COLO829 (cell line): ENCODE measurements at regions not wholly inside any gene's neighbourhood (a gene's known extent, or its start where the extent isn't known, plus 50 kb on each side); places are given as distances from the start of the nearest gene placed in this dataset.
A peak's percentile ranks its signal among the peaks of the same experiment; 100 is the strongest.
"Not testable (repeated sequence)": the region's sequence is repeated elsewhere in the genome, so short reads cannot be mapped to it uniquely, and the experiment has no call there.

Experiments
- DNase-seq: peaks from one replicate; pipeline ENCODE4 v3.0.0; 2012; ENCODE audit warnings: low spot score

DNA sequence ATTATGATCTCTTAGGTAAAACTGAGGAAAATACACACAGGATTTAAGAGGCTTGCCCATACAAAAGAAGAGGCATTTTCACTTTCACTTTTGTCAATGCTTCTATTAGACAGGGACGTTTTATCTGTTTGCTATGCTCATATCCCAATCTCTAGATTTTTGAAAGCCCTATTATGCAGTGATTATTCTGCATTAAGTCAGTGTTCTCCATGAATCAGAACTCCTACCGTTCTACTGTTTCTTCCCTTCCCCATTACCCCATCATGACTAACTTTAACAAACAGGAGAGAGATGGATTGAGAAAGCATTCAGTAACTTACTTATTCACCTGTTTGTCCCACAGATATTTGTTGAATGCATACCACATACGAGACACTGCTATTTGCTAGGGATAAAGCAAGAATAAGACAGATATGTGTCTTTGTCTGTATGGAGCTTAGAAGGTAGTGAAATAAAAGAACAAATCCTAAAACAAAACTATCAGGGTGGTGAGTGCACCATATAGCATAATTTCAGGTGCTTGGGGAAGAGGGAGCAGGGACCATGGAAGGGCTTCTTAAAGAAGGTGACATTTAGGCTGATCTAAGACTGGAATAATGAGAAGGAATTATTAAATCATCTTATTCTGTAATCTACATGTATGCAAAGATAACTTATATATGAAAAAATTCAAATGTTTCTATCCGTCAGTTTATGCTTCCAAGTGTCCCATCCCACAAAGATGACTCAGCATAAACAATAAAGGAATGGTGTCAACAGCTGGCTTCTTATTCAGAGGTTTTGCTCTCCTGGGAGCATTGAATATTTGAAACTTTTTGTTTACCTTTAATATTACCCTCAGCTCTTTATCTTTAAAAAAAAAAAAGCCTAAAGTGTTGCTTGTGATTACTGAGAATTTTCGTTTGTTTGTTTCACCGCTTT is 328.1 kb downstream of the HINT1 start:
- no peak for DNase-seq

DNA sequence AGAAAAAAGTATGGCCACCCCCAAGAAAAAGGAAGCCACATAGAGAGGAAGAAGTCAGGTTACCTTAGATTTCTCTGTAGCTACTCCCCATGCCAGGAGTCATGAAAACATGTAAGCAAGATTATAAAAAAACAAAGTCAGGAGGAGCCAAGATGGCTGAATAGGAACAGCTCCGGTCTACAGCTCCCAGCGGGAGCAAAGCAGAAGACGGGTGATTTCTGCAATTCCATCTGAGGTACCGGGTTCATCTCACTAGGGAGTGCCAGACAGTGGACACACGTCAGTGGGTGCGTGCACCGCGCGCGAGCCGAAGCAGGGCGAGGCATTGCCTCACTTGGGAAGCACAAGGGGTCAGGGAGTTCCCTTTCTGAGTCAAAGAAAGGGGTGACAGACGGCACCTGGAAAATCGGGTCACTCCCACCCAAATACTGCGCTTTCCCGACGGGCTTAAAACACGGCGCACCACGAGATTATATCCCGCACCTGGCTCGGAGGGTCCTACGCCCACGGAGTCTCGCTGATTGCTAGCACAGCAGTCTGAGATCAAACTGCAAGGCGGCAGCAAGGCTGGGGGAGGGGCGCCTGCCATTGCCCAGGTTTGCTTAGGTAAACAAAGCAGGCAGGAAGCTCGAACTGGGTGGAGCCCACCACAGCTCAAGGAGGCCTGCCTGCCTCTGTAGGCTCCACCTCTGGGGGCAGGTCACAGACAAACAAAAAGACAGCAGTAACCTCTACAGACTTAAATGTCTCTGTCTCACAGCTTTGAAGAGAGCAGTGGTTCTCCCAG is 347.3 kb downstream of the HINT1 start:
- not testable (repeated sequence) for DNase-seq

DNA sequence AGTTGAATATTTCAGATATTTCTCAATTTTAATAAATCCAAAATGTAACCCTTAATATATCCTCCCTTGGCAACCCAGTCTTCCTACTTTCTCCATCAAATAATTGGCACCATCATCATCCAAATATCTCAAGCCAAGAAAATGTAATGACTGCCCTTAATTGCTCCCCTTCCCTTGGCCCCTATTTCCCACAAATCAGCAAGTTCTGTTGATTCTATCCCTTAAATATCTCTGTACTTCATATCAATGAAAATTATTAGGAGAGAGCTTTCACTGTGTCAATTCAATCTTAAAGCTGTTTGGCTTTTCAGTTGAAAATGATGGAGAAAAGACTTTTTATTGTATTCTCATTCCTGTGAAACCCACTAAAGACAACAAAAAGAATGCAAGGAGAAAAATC is 349.8 kb downstream of the HINT1 start:
- DNase-seq, result no peak

DNA sequence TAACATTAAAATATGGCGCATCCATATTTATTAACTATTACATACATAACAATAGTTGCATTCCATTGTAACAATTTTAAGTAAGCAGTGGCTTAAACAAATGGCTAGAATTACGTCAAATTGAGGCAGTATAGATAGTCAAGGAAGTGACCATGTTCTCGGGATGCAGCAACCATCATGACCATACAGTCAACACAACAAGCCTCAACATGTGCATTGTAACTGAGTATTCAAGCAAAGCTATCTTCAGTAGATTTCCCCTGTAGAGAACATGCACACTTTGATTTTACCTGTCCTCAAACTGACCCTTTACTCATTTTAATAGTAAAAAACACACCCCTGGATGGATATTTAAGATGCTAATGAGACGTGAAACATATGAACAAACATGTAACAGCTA is 356.4 kb downstream of the HINT1 start:
- DNase-seq, result no peak

DNA sequence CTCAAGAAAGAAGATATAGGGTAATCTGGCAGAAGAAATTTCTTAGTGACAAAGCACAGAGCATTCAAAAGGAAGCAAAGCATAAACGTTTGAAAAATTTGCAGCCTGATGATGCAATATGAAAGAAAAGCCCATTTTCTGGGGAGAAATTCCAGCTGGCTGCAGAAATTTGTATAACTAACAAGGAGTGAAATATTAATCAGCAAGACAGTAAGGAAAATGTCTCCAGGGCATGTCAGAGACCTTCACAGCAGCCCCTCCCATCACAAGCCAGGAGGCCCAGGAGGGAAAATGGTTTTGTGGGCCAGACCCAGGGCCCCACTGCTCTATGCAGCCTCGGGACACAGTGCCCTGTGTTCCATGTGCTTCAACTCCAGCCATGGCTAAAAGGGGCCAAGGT is 359.4 kb downstream of the HINT1 start:
- no peak for DNase-seq

DNA sequence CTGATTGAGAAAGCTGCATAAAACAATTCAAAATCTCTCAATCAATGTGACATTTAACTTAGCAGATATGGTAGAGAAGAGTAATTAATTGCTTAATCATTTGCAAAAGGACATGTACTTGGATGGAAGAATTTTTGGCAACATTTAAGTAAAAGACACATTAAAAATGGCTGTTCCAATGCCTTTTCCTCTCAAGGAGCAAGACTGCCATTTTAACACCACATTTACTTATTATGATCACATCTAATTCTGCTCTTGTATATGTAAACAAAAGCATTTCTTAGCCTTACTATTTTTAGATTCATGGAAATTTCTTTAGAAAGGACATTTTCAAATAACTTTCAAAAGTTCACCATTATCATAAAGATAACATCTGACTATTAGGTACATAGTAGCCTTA is 360.0 kb downstream of the HINT1 start:
- no peak for DNase-seq

DNA sequence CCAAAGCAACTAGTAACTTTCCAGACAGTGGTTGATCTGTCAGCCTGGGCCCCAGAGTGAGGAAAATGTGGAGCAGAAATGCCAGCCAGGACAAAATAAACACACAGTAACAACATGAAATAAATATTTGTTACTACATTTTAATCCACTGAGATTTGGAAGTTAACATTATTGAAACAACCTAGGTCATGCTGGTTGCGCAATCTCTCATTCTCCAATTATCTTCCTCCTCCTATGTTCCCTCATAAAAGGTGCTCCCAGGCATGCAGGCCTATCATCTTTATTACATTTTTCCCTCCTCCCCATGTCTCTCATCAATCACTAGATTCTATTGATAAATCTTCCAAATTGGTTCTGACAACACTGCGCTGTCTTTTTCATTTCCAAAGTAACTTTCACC is 363.1 kb downstream of the HINT1 start:
- DNase-seq, result no peak

DNA sequence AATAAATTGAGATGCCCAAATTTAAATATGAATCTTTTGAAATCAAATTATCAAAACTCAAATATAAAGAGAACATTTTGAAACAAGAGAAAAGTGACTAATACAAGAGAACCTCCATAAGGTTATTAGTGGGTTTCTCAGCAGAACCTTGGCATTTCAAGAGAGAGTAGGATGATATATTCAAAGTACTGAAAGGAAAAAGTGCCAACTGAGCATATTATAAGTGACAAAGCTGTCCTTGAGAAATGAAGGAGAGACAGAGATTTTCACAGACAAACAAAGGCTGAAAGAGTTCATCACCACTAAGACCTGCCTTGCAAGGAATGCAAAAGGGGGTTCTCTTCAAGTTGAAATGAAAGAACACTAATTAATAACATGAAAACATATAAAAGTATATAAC is 366.0 kb downstream of the HINT1 start:
- no peak for DNase-seq

DNA sequence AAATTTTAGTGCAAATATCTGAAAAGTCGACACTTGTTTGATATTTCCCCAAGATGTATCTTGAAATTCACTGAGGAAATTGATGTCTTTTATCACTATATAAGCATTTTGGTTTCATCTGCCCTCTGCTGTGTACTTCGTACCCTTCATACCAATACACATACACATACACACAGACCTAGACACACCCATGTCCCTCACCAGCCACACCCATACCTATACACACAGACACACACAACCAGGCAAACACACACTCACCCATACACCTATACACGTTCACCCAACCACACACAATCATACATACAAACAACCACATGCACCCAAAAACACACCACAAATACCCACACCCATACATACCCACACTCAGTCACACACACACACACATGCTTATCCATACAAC is 367.8 kb downstream of the HINT1 start:
- no peak for DNase-seq

DNA sequence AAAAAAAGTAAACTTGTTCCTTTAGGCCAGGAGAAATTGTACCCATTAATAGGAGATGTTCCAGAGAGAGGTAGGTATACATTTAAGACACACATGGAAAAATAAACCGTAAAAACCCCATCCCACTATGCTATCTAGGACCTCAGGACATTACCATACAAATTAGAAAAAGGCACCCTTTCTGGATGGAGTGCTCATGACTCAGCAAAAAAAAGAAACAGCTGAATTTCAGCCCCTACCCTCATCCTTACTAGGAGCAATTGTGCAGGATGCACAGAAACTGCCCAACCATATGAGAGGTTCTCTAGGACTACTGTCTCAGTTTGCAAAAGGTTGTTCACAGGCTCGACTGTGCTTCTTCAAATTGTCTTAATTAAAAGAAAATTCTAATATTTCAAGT is 368.2 kb downstream of the HINT1 start:
- no peak for DNase-seq

DNA sequence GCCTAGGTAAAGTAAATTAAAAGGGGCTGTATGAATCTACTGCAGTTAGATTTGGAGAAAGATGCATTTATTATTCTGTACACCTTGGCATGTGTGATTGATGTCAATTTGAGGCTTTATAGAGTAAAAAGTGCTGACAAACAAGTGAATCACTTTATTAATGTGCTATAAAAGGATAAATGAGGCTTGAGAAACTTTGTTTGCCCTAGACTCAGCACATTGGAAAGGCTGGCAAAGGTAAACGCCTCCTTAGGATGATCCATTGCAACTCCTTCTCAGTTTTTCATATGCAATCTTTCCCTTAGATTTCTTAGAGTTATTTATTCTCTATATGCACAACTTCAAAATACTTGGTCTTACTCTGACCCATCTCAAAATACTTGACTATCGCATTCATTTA is 369.0 kb downstream of the HINT1 start:
- DNase-seq, result no peak

DNA sequence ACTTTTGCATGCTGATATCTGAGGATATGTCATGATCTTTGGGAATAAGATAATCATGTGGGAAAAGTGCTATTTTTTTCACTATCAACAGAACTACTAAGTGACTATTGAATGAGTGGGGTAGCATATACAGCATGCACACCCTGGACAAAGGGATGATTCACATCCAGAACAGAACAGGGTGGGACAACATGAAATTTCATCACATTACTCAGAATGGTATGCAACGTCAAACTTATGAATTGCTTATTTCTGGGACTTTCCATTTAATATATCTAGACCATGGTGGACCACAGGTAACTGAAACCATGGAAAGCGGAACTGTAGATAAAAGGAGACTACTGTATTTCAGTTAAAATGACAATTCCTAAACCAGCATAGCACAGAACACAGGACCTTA is 370.0 kb downstream of the HINT1 start:
- no peak for DNase-seq

DNA sequence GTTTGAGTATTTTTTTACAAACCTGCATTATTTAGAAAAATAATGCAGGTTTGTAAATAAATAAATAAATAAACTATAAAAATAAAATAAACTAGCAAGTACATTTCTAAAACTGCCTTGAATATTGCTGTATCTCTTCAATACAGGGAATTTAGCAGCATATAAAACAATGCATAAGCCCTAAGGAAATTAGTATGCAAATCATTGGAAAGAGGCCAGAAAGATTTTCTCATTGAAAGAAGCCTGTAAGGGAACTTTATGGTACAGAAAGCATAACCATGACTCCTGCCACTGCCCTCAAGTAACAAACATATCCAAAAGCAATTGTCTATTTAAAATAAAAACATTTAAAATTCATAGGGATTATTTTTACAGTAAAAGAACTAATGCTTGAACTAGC is 387.3 kb downstream of the HINT1 start:
- DNase-seq, result no peak

DNA sequence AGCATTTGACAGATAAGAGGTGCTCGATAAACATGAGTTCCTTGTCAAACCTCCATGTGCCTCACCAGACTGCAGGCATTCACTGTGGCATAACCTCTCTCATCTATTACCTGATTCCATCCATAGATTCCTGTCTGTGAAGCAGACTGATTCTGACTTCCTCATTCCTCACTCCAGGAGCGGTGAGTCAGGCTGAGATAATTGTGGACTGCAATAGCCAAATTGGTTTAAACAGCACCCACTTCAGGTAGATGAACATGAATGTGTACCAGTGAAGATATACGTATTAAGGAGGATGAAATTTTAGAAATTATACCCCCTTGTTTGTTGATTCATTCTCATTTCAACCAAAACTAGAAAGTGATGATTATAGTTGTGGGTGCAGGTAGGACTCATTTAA is 391.2 kb downstream of the HINT1 start:
- no peak for DNase-seq

DNA sequence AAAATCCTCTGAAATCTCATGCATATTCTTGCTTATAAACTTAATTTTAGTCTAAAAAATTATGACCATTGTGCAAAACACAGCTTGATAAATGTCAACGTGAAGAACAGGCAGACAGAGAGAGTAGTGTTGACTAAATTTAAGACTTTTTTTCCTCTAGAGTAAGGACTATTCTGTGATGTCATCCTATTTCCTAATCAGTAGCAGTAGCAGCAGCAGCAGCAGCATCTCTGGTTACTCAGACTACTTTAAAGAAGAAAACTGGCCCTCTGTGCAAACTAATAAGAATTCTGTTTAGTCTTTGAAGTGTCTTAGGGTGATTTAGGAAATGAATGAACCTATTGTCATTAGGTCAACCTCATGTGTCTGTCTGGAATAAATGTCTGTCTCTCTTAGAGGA is 403.0 kb downstream of the HINT1 start:
- peak; percentile 3 for DNase-seq

DNA sequence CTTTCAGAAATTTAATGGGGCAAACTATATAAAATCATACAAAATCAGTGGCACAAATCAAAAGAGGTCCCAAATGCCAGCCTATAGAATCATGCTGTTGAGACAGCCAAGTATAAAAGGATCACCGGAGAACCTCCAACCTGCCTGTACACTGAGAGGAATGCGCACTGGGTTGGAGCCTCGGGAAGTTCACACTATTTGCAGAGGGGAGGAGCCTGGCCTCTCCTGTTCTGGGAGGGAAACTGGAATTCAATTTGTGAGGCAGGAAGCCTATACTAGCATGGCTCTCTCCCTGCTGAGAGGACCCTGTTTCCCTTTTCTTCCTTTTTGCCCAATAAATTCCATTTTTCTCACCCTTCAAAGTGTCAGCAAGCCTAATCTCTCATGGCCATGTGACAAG is 406.0 kb downstream of the HINT1 start:
- DNase-seq, result no peak

DNA sequence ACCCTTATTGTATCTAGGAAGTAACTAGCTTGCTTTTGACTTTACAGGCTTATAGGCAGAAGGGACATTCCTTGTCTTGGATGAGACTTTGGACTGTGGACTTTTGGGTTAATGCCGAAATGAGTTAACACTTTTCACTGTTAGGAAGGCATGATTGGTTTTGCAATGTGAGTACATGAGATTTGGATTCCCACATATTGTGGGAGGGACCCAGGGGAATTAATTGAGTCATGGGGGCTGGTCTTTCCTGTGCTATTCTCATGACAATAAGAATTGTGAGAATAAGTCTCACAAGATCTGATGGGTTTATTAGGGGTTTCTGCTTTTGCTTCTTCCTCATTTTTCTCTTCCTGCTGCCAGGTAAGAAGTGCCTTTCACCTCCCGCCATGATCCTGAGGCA is 417.5 kb downstream of the HINT1 start:
- no peak for DNase-seq

DNA sequence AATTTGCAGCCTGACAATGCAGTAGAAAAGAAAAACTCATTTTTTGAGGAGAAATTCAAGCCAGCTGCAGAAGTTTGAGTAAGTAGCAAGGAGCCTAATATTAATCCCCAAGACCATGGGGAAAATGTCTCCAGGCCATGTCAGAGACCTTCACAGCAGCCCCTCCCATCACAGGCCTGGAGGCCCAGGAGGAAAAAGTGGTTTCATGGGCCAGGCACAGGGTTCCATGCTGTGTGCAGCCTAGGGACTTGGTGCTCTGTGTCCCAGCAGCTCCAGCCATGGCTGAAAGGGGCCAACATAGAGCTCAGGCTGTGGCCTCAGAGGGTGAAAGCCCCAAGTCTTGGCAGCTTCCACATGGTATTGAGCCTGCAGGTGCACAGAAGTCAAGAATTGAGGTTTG is 418.4 kb downstream of the HINT1 start:
- DNase-seq, result not testable (repeated sequence)

DNA sequence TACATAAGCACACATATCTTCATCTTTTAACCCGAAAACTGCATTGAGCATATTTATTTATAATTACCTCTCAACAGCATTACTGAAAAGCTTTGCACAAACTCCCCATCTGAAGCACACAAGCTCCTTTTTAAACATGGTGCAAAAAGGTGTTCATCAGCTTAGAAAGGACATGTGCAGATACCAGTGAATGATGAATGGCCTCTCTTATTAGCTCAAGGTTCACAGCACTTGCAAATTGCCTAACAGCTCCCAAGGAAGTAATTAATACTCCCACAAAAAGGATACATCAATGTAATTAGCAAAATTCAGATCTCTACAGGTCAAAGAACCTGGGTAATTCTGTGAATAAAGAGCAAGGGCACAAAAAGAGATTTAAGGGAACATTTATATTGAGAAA is 422.0 kb downstream of the HINT1 start:
- DNase-seq, result no peak

DNA sequence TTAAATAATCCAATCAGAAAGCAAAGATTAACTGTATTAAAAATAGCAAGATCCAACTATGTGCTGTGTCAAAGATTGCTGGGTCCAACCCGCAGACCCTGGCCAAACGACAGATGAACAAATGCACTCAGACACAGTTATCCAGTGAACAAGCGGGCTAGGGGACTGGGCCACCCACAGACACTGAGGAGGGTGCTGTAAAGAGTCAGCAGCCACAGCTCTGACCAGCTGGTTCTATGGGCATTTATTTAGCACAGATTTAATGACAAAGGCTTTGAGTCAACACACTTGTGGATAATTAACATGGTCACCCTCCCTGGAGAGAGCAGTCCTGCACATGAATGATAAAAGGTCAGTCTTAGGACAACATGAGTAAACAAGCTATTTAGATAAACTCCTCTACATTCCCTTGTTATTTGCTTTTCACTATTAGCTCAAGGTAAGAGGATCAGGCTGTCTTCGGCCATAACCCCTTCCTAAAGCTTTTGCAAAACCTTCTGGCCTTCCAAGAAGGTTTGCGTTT is 424.9 kb downstream of the HINT1 start:
- no peak for DNase-seq

DNA sequence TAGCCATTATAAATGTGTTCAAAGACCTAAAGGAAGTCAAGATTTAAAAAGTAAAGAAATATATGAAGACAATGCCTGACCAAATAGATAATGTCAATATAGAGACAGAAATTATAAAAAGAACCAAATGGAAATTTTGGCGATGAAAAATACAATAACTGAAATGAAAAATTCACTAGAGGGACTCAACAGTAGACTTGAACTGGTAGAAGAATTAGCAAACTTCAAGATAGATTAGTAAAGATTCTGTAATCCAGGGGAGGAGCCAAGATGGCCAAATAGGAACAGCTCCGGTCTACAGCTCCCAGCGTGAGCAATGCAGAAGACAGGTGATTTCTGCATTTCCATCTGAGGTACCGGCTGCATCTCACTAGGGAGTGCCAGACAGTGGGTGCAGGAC is 433.2 kb downstream of the HINT1 start:
- no peak for DNase-seq

DNA sequence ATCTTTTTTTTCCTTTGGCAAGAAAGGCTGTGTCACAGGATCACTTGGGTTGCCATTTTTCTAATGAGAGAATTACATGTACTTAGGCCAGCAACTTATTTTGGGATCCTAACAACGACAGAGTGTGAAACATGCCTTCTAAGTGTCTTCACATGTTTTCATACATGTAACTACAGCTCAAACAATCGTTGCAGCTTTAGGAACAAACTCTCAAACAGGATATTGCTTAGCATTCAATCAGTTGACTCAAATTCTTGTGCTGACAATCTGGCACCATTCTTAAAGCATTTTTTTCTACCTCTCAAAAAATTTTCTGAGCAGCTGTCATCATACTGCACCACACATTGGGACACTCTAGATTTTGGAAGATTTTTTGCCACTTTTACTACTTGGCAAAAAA is 435.5 kb downstream of the HINT1 start:
- DNase-seq, result no peak

DNA sequence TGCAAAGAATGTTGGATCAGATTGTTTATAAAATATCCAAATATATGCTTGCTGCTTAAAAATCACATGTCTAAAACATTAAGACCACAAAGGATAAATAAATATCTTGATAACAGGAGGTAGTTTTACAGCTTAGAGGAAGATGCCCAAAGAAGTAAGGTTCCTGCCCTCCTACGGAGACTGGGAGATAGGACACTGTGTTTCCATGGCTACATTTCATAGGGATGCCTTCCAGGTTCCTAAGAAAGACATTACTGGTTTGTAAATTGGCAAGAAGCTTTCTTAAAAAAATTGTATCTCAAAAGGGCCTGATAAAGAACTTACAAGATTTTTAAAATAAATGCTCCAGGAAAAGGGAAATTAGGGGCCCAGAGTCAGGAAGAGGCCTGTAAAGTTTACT is 437.2 kb downstream of the HINT1 start:
- DNase-seq, result no peak
